IgD-negative memory B cell (primary cell): ENCODE measurements at regions not wholly inside any gene's neighbourhood (a gene's known extent, or its start where the extent isn't known, plus 50 kb on each side); places are given as distances from the start of the nearest gene placed in this dataset.

ENCODE experiments used
- H3K27ac Mint-ChIP-seq, 3 donors: one replicate each; pipeline ENCODE4 v1.8.0; 2020 to 2022; ENCODE audit warnings: mild to moderate bottlenecking in 3 of 3, mixed read lengths in 3 of 3, moderate library complexity in 1 of 3
- H3K27me3 Mint-ChIP-seq: one replicate; pipeline ENCODE4 v1.8.0; 2021; ENCODE audit warnings: mixed read lengths
- H3K36me3 Mint-ChIP-seq: one replicate; pipeline ENCODE4 v1.8.0; 2020; ENCODE audit warnings: mild to moderate bottlenecking, mixed read lengths
- H3K4me1 Mint-ChIP-seq, 3 donors: one replicate each; pipeline ENCODE4 v1.8.0; 2020 to 2022; ENCODE audit warnings: mixed read lengths in 3 of 3, mild to moderate bottlenecking in 1 of 3
- H3K4me3 Mint-ChIP-seq, 4 donors: one replicate each; pipeline ENCODE4 v1.8.0; 2020 to 2022; ENCODE audit warnings: mild to moderate bottlenecking in 4 of 4, mixed read lengths in 4 of 4, moderate library complexity in 3 of 4
- H3K9me3 Mint-ChIP-seq, 3 donors: one replicate each; pipeline ENCODE4 v1.8.0; 2020 to 2021; ENCODE audit warnings: mixed read lengths in 3 of 3, mild to moderate bottlenecking in 1 of 3

- peak overlapping the region in 1 of 3 donors; percentile 5 for H3K27ac Mint-ChIP-seq
Measured at GRCh38 chr20:61157301-61157700, 94.8 kb upstream of the CDH4 start.

GRCh38 chr20:61159957-61160686, 91.9 kb upstream of the CDH4 start:
- Mint-ChIP-seq H3K4me1 (no peaks in the 10 kb centered on the region), H3K27ac (no peak overlapping the region), H3K36me3 (no peaks in the 10 kb centered on the region), H3K4me3 (no peak overlapping the region), H3K9me3 (peaks cover 3 to 17% (median 6%) of the 10 kb centered on the region in 3 donors), H3K27me3 (no peaks in the 10 kb centered on the region)

More at GRCh38 chr20:61157301-61157700, 94.8 kb upstream of the CDH4 start:
- Mint-ChIP-seq H3K4me1 (no peaks in the 10 kb centered on the region), H3K36me3 (no peaks in the 10 kb centered on the region), H3K9me3 (peaks cover 3 to 17% (median 4%) of the 10 kb centered on the region in 3 donors), H3K4me3 (no peak overlapping the region), H3K27me3 (no peaks in the 10 kb centered on the region)

GRCh38 chr20:61161726-61162390, 90.2 kb upstream of the CDH4 start:
- H3K36me3 Mint-ChIP-seq = no peaks in the 10 kb centered on the region
- H3K9me3 Mint-ChIP-seq = peaks cover 3 to 17% (median 4%) of the 10 kb centered on the region in 3 donors
- peak overlapping the region in 1 of 4 donors; percentile 25 for H3K4me3 Mint-ChIP-seq
- H3K27me3 Mint-ChIP-seq = no peaks in the 10 kb centered on the region
- H3K4me1 Mint-ChIP-seq = no peaks in the 10 kb centered on the region
- H3K27ac Mint-ChIP-seq = no peak overlapping the region

- Mint-ChIP-seq H3K27ac (no peak overlapping the region), H3K36me3 (no peaks in the 10 kb centered on the region), H3K9me3 (peaks cover 3 to 17% (median 4%) of the 10 kb centered on the region in 3 donors), H3K4me3 (no peak overlapping the region), H3K4me1 (no peaks in the 10 kb centered on the region), H3K27me3 (no peaks in the 10 kb centered on the region)
Measured at GRCh38 chr20:61162451-61162850, 89.6 kb upstream of the CDH4 start.

- Mint-ChIP-seq H3K27me3 (no peaks in the 10 kb centered on the region), H3K4me1 (no peaks in the 10 kb centered on the region), H3K9me3 (peaks cover 3 to 11% (median 4%) of the 10 kb centered on the region in 3 donors), H3K27ac (no peak overlapping the region), H3K36me3 (no peaks in the 10 kb centered on the region), H3K4me3 (no peak overlapping the region)
Measured at GRCh38 chr20:61163031-61163430, 89.0 kb upstream of the CDH4 start.

GRCh38 chr20:61166324-61166723, 85.7 kb upstream of the CDH4 start:
- Mint-ChIP-seq H3K9me3 (peaks cover 0 to 2% (median 0%) of the 10 kb centered on the region in 3 donors), H3K36me3 (no peaks in the 10 kb centered on the region), H3K4me3 (no peak overlapping the region), H3K4me1 (no peaks in the 10 kb centered on the region), H3K27ac (no peak overlapping the region), H3K27me3 (no peaks in the 10 kb centered on the region)

GRCh38 chr20:61168605-61169004, 83.5 kb upstream of the CDH4 start:
- Mint-ChIP-seq H3K4me1 (no peaks in the 10 kb centered on the region), H3K36me3 (no peaks in the 10 kb centered on the region), H3K9me3 (peaks cover 0 to 2% (median 0%) of the 10 kb centered on the region in 3 donors), H3K27ac (peak overlapping the region in 1 of 3 donors; percentile 76), H3K27me3 (no peaks in the 10 kb centered on the region), H3K4me3 (no peak overlapping the region)

GRCh38 chr20:61169874-61170273, 82.2 kb upstream of the CDH4 start:
- Mint-ChIP-seq H3K36me3 (no peaks in the 10 kb centered on the region), H3K27ac (no peak overlapping the region), H3K4me3 (no peak overlapping the region), H3K4me1 (no peaks in the 10 kb centered on the region), H3K27me3 (no peaks in the 10 kb centered on the region), H3K9me3 (peaks cover 0 to under 1% (median 0%) of the 10 kb centered on the region in 3 donors)

GRCh38 chr20:61170496-61171320, 81.4 kb upstream of the CDH4 start:
- Mint-ChIP-seq H3K27me3 (no peaks in the 10 kb centered on the region), H3K4me3 (no peak overlapping the region), H3K9me3 (no peaks in the 10 kb centered on the region), H3K4me1 (no peaks in the 10 kb centered on the region), H3K27ac (no peak overlapping the region), H3K36me3 (no peaks in the 10 kb centered on the region)

GRCh38 chr20:61173267-61173666, 78.8 kb upstream of the CDH4 start:
- Mint-ChIP-seq H3K27me3 (no peaks in the 10 kb centered on the region), H3K27ac (no peak overlapping the region), H3K4me1 (no peaks in the 10 kb centered on the region), H3K36me3 (no peaks in the 10 kb centered on the region), H3K4me3 (no peak overlapping the region), H3K9me3 (no peaks in the 10 kb centered on the region)

GRCh38 chr20:61173961-61174725, 77.9 kb upstream of the CDH4 start:
- Mint-ChIP-seq H3K27ac (no peak overlapping the region), H3K4me1 (no peaks in the 10 kb centered on the region)

GRCh38 chr20:61176874-61177273, 75.2 kb upstream of the CDH4 start:
- H3K4me3 Mint-ChIP-seq = no peak overlapping the region
- H3K9me3 Mint-ChIP-seq = peaks cover 0 to 4% (median 0%) of the 10 kb centered on the region in 3 donors
- H3K27ac Mint-ChIP-seq = no peak overlapping the region
- H3K27me3 Mint-ChIP-seq = no peaks in the 10 kb centered on the region
- no peaks in the 10 kb centered on the region for H3K36me3 Mint-ChIP-seq
- no peaks in the 10 kb centered on the region for H3K4me1 Mint-ChIP-seq

More at GRCh38 chr20:61173961-61174725, 77.9 kb upstream of the CDH4 start:
- no peaks in the 10 kb centered on the region for H3K36me3 Mint-ChIP-seq
- H3K4me3 Mint-ChIP-seq = no peak overlapping the region
- no peaks in the 10 kb centered on the region for H3K27me3 Mint-ChIP-seq
- no peaks in the 10 kb centered on the region for H3K9me3 Mint-ChIP-seq

GRCh38 chr20:61178551-61179071, 73.5 kb upstream of the CDH4 start:
- H3K9me3 Mint-ChIP-seq = peaks cover 0 to 4% (median 0%) of the 10 kb centered on the region in 3 donors
- H3K4me3 Mint-ChIP-seq = no peak overlapping the region
- H3K27me3 Mint-ChIP-seq = no peaks in the 10 kb centered on the region
- no peaks in the 10 kb centered on the region for H3K36me3 Mint-ChIP-seq
- H3K27ac Mint-ChIP-seq = no peak overlapping the region
- H3K4me1 Mint-ChIP-seq = no peaks in the 10 kb centered on the region

- Mint-ChIP-seq H3K4me3 (no peak overlapping the region), H3K9me3 (peaks cover 0 to 11% (median 3%) of the 10 kb centered on the region in 3 donors), H3K27me3 (no peaks in the 10 kb centered on the region), H3K4me1 (no peaks in the 10 kb centered on the region), H3K27ac (no peak overlapping the region), H3K36me3 (no peaks in the 10 kb centered on the region)
Measured at GRCh38 chr20:61184194-61184593, 67.9 kb upstream of the CDH4 start.
